ENCODE measurements at regions not wholly inside any gene's neighbourhood (a gene's known extent, or its start where the extent isn't known, plus 50 kb on each side); places are given as distances from the start of the nearest gene placed in this dataset.

GRCh38 chr12:88793096-88793495, 212.8 kb upstream of the KITLG start:
- no peak for TF ChIP-seq CTCF (IDR thresholded peaks at IDR 0.05)
- no peak for TF ChIP-seq POLR2A (IDR thresholded peaks at IDR 0.05)
- TF ChIP-seq EP300 (IDR thresholded peaks at IDR 0.05), result no peak
